H1 (cell line): ENCODE measurements at regions not wholly inside any gene's neighbourhood (a gene's known extent, or its start where the extent isn't known, plus 50 kb on each side); places are given as distances from the start of the nearest gene placed in this dataset.

Source experiments
- CTCF ChIA-PET: fragments of 300-600 bp; sonication (Branson Sonifier 250); formaldehyde crosslinking; loops from one replicate; lab custom pipeline; 2021; ENCODE audit not compliant: partially characterized antibody; lab: Charles Lee
- POLR2A ChIA-PET: fragments of 300-600 bp; sonication (Branson Sonifier 250); formaldehyde crosslinking; loops from one replicate; lab custom pipeline; 2021; ENCODE audit warnings: inconsistent platforms; ENCODE audit not compliant: partially characterized antibody; lab: Charles Lee
- DNase-seq, 2 experiments: peaks; one replicate each; pipeline versions ENCODE4 v3.0.0 to v3.0.0-alpha.2; 2010 to 2022; ENCODE audit warnings: low spot score in 2 of 2, low read depth in 1 of 2, mixed read lengths in 1 of 2
- FAIRE-seq: peaks from 2 replicates; lab custom pipeline; 2011; peaks lifted over from hg19 to GRCh38; lab: Jason Lieb, UNC
- H2AFZ ChIP-seq: 2 replicates; pipeline ENCODE4 v1.8.1; 2012; ENCODE audit warnings: low read length, inconsistent platforms
- H2AK5ac ChIP-seq: 2 replicates; pipeline ENCODE4 v1.6.1; 2013; ENCODE audit warnings: low read depth, low read length
- H2BK120ac ChIP-seq: replicated peaks from 2 replicates; pipeline ENCODE3; 2013; ENCODE audit warnings: low read depth, low read length, inconsistent platforms
- H2BK12ac ChIP-seq: 2 replicates; pipeline ENCODE4 v1.6.1; 2013; ENCODE audit warnings: low read depth, low read length
- H2BK15ac ChIP-seq: 2 replicates; pipeline ENCODE4 v1.6.1; 2013; ENCODE audit warnings: low read length
- H2BK20ac ChIP-seq: 2 replicates; pipeline ENCODE4 v1.6.1; 2013; ENCODE audit warnings: low read length
- H2BK5ac ChIP-seq: 2 replicates; pipeline ENCODE4 v1.6.1; 2013; ENCODE audit warnings: low read depth, low read length
- H3K14ac ChIP-seq: 2 replicates; pipeline ENCODE4 v1.6.1; 2013; ENCODE audit warnings: inconsistent platforms; ENCODE audit not compliant: insufficient read length
- H3K18ac ChIP-seq: 2 replicates; pipeline ENCODE4 v1.6.1; 2013; ENCODE audit warnings: low read length; ENCODE audit errors: extremely low read depth
- H3K23ac ChIP-seq: 2 replicates; pipeline ENCODE4 v1.6.1; 2013; ENCODE audit warnings: inconsistent platforms; ENCODE audit not compliant: insufficient read length
- H3K23me2 ChIP-seq: 2 replicates; pipeline ENCODE4 v1.6.1; 2013; ENCODE audit warnings: low read depth, low read length
- H3K27ac ChIP-seq: 2 replicates; pipeline ENCODE4 v1.6.1; 2011; ENCODE audit warnings: low read depth, low read length, inconsistent platforms
- H3K27me3 ChIP-seq, 4 experiments: replicated peaks in 1 of 4; 1 replicate in 1 of 4; 2 replicates in 3 of 4; pipeline versions ENCODE4 v1.6.1 to v1.8.1; 2011 to 2013; ENCODE audit warnings: low read length in 3 of 4, mild to moderate bottlenecking in 3 of 4, inconsistent platforms in 2 of 4, mixed read lengths in 2 of 4, moderate library complexity in 1 of 4; ENCODE audit not compliant: control insufficient read depth in 3 of 4, insufficient read depth in 3 of 4; ENCODE audit errors: extremely low read depth in 1 of 4
- H3K36me3 ChIP-seq, 4 experiments: 2 replicates each; pipeline versions ENCODE4 v1.6.1 to v1.8.1; 2011 to 2013; ENCODE audit warnings: mild to moderate bottlenecking in 4 of 4, low read length in 3 of 4, moderate library complexity in 2 of 4, control low read depth in 1 of 4, inconsistent platforms in 1 of 4; ENCODE audit not compliant: insufficient read depth in 4 of 4, control insufficient read depth in 2 of 4
- H3K4ac ChIP-seq: replicated peaks from 2 replicates; pipeline ENCODE3; 2013; ENCODE audit warnings: low read length, low read depth, mixed read lengths, inconsistent platforms; ENCODE audit not compliant: insufficient read length
- H3K4me1 ChIP-seq, 4 experiments: replicated peaks in 1 of 4; 1 replicate in 1 of 4; 2 replicates in 3 of 4; pipeline versions ENCODE4 v1.6.1 to v1.8.1; 2011 to 2013; ENCODE audit warnings: low read length in 3 of 4, inconsistent platforms in 2 of 4, mixed read lengths in 1 of 4; ENCODE audit not compliant: insufficient read depth in 4 of 4, control insufficient read depth in 3 of 4
- H3K4me2 ChIP-seq, 2 experiments: 2 replicates each; pipeline versions ENCODE4 v1.6.1 to v1.8.1; 2011 to 2013; ENCODE audit warnings: low read depth in 2 of 2, low read length in 2 of 2, control low read depth in 1 of 2, inconsistent platforms in 1 of 2, mild to moderate bottlenecking in 1 of 2; ENCODE audit not compliant: insufficient read depth in 1 of 2
- H3K4me3 ChIP-seq, 4 experiments: fragments of 200-600, 300-600 bp in 1 of 4; sonication (generic), shearing (Covaris generic), sonication (Bioruptor Twin) in 1 of 4; 2 replicates each; pipeline versions ENCODE4 v1.5.1 to v1.8.1; 2011 to 2016; ENCODE audit warnings: low read length in 4 of 4, low read depth in 3 of 4, control low read depth in 2 of 4, inconsistent platforms in 2 of 4, mild to moderate bottlenecking in 2 of 4, mixed read lengths in 1 of 4, moderate library complexity in 1 of 4; ENCODE audit not compliant: insufficient read depth in 2 of 4; ENCODE audit errors: extremely low read depth in 1 of 4
- H3K56ac ChIP-seq: replicated peaks from 2 replicates; pipeline ENCODE3; 2013; ENCODE audit warnings: low read depth, mild to moderate bottlenecking, mixed read lengths, low read length, inconsistent platforms; ENCODE audit not compliant: insufficient read length
- H3K79me1 ChIP-seq: 2 replicates; pipeline ENCODE4 v1.6.1; 2013; ENCODE audit warnings: low read depth, low read length, control low read depth
- H3K79me2 ChIP-seq, 2 experiments: 2 replicates each; pipeline versions ENCODE4 v1.6.1 to v1.8.1; 2012 to 2013; ENCODE audit warnings: low read length in 2 of 2, mild to moderate bottlenecking in 2 of 2, inconsistent platforms in 1 of 2; ENCODE audit not compliant: insufficient read depth in 2 of 2, control insufficient read depth in 1 of 2
- H3K9ac ChIP-seq, 4 experiments: replicated peaks in 1 of 4; 1 replicate in 1 of 4; 2 replicates in 3 of 4; pipeline versions ENCODE4 v1.6.1 to v1.8.1; 2011 to 2013; ENCODE audit warnings: low read depth in 3 of 4, low read length in 3 of 4, control low read depth in 2 of 4, mild to moderate bottlenecking in 2 of 4, moderate library complexity in 2 of 4, inconsistent platforms in 1 of 4; ENCODE audit errors: extremely low read depth in 1 of 4
- H3K9me3 ChIP-seq, 2 experiments: 2 replicates each; pipeline versions ENCODE4 v1.6.1 to v1.8.1; 2012 to 2013; ENCODE audit warnings: mild to moderate bottlenecking in 2 of 2, moderate library complexity in 2 of 2, control low read depth in 1 of 2, inconsistent platforms in 1 of 2, low read depth in 1 of 2, low read length in 1 of 2, mixed read lengths in 1 of 2; ENCODE audit not compliant: insufficient read depth in 2 of 2
- H4K20me1 ChIP-seq, 2 experiments: replicated peaks in 1 of 2; 2 replicates each; pipeline versions ENCODE3 to v1.8.1; 2011 to 2013; ENCODE audit warnings: inconsistent platforms in 2 of 2, low read length in 2 of 2, mild to moderate bottlenecking in 1 of 2; ENCODE audit not compliant: insufficient read depth in 2 of 2, control insufficient read depth in 1 of 2
- H4K5ac ChIP-seq: 2 replicates; pipeline ENCODE4 v1.6.1; 2013; ENCODE audit warnings: low read length, low read depth, mixed read lengths, inconsistent platforms; ENCODE audit not compliant: insufficient read length
- H4K8ac ChIP-seq: 2 replicates; pipeline ENCODE4 v1.8.0; 2013; ENCODE audit warnings: mild to moderate bottlenecking, moderate library complexity, low read length, inconsistent platforms; ENCODE audit not compliant: insufficient read depth; ENCODE audit errors: extremely low read depth
- H4K91ac ChIP-seq: replicated peaks from 2 replicates; pipeline ENCODE3; 2013; ENCODE audit warnings: low read length, mixed read lengths, inconsistent platforms; ENCODE audit not compliant: insufficient read length
- EP300 ChIP-seq, 2 experiments: IDR thresholded peaks; 1 replicate in 1 of 2; 2 replicates in 1 of 2; pipeline ENCODE4 v1.6.1; 2011 to 2012; ENCODE audit warnings: low read depth in 2 of 2, low read length in 2 of 2, mild to moderate bottlenecking in 2 of 2, borderline replicate concordance in 1 of 2, inconsistent platforms in 1 of 2, moderate library complexity in 1 of 2
- RAD21 ChIP-seq, 2 experiments: IDR thresholded peaks in 1 of 2; conservative IDR thresholded peaks in 1 of 2; 2 replicates each; pipeline ENCODE4 v1.6.1; 2011; ENCODE audit warnings: low read depth in 2 of 2, low read length in 2 of 2, improper control_type of control experiment in 1 of 2, inconsistent platforms in 1 of 2, mild to moderate bottlenecking in 1 of 2, moderate library complexity in 1 of 2
- WGBS, 2 experiments: shearing (Covaris generic) in 1 of 2; methylation state at CpG; one replicate each; pipeline versions ENCODE4 v1.1.6 to v1.1.7; 2013 to 2015; ENCODE audit warnings: low lambda C conversion rate in 2 of 2, mixed read lengths in 2 of 2, inconsistent platforms in 1 of 2, low coverage in 1 of 2, missing lambda C conversion rate in 1 of 2; ENCODE audit not compliant: insufficient replicate concordance in 2 of 2, insufficient coverage in 1 of 2, insufficient read length in 1 of 2; ENCODE audit errors: extremely low coverage in 1 of 2, missing lambda C conversion rate in 1 of 2; 5-methylcytosine and 5-hydroxymethylcytosine counted together

DNA sequence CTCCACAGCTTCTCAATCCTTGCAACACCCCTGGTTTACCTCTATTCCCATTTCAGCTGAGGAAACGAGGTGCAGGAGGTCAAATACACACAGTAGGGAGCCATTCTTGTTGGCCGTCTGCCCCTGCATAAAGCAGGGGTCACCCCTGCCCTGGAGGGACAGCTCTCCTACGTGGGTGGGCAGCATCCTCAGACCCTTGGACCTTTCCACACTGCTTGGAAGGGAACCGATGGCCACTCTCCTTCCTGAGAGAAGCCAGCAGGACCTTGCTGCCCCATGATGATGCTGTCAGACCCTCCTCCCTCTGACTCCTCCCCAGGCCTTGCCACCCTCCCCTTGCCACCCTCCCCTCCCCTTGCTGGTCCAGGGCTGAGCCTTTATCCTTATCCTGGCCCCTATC lies 121.1 kb upstream of the SYT13 start:
- H4K5ac ChIP-seq = no peak overlapping the region
- peak overlapping the region; percentile 79; the same call in 1 of the 2 replicates for H2BK12ac ChIP-seq
- no peak overlapping the region for H3K4ac ChIP-seq
- peaks cover 13 to 24% (median 19%) of the 10 kb centered on the region in 4 experiments for H3K4me1 ChIP-seq
- DNase-seq (no peak), FAIRE-seq (no peak)
- H3K4me3 ChIP-seq = no peak overlapping the region
- no peak for TF ChIP-seq EP300 (IDR thresholded peaks at IDR 0.05; ENCODE audit: borderline replicate concordance in 1 of 2, low read depth in 2 of 2, low read length in 2 of 2)
- no peak for TF ChIP-seq RAD21 (IDR thresholded peaks at IDR 0.05 in 1 of 2, conservative IDR thresholded peaks at IDR 0.05 in 1 of 2; ENCODE audit: low read depth in 2 of 2, low read length in 2 of 2)
- 0 out of 2 replicates have a peak overlapping the region, but pooled peaks have one; percentile 75 for H2BK15ac ChIP-seq
- H4K91ac ChIP-seq = peak overlapping the region; percentile 15
- peak overlapping the region; percentile 0; the same call in 1 of the 2 replicates for H3K18ac ChIP-seq
- no peaks in the 10 kb centered on the region for H4K20me1 ChIP-seq
- H3K27ac ChIP-seq = no peak overlapping the region
- no peaks in the 10 kb centered on the region for H3K9me3 ChIP-seq
- H3K4me2 ChIP-seq = no peak overlapping the region
- H3K79me2 ChIP-seq = no peaks in the 10 kb centered on the region
- CTCF ChIA-PET = interaction anchor here (0.6 to 4.1 kb wide), 21 partner anchors 9 to 364 kb away, joined by 3 to 29 read pairs (median 4); no protein-coding TSS in a partner anchor
- H3K36me3 ChIP-seq = no peaks in the 10 kb centered on the region
- no peak overlapping the region for H2AFZ ChIP-seq
- H2BK20ac ChIP-seq = peak overlapping the region; percentile 21; the same call in 1 of the 2 replicates
- H3K23me2 ChIP-seq = peaks cover 6% of the 10 kb centered on the region; the same call in 1 of the 2 replicates
- no peaks in the 10 kb centered on the region for H3K79me1 ChIP-seq
- H2BK5ac ChIP-seq = peak overlapping the region; percentile 24; the same call in 1 of the 2 replicates
- H2BK120ac ChIP-seq = no peak overlapping the region
- no peak overlapping the region for H3K9ac ChIP-seq
- H3K23ac ChIP-seq = no peak overlapping the region
- POLR2A ChIA-PET = no interaction called here
- H4K8ac ChIP-seq = no peak overlapping the region
- no peaks in the 10 kb centered on the region for H3K27me3 ChIP-seq
- H3K14ac ChIP-seq = no peak overlapping the region
- no peak overlapping the region for H2AK5ac ChIP-seq
- WGBS, 2 experiments = 80% methylated on average over 4 of the region's 4 CpGs; no CpG with 5 or more reads in 1 of the 2 experiments
- no peak overlapping the region for H3K56ac ChIP-seq
